Inflammatory macrophage treated with lipopolysaccharide for 4 hours (primary cell): ENCODE measurements at regions not wholly inside any gene's neighbourhood (a gene's known extent, or its start where the extent isn't known, plus 50 kb on each side); places are given as distances from the start of the nearest gene placed in this dataset.
"Not testable (repeated sequence)": the region's sequence is repeated elsewhere in the genome, so short reads cannot be mapped to it uniquely, and the experiment has no call there.

ENCODE experiments used
- DNase-seq: peaks from one replicate; pipeline ENCODE4 v3.0.0-alpha.2; 2020

DNA sequence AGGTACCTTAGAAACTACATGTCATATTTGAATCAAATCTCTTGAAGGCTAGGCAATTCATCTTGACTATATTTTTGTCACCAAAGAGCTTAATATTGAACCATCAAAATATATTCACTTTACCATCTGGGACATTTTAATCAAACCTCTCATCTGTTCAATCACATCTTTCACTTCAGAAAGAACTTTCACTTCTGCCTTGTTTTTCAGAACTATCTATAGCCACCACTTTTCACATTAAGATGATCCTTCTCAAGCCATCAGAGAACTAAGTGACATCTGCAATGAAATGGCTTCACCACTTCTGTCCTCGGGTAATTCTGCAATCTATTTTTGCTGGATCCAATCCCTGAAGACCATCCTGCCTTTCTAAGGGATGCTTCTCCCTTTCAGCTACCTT, 57.8 kb downstream of the OR2B2 start:
- no peak for DNase-seq

- DNase-seq = no peak
Measured at GRCh38 chr6:27851440-27851839, 60.8 kb downstream of the OR2B2 start.

DNA sequence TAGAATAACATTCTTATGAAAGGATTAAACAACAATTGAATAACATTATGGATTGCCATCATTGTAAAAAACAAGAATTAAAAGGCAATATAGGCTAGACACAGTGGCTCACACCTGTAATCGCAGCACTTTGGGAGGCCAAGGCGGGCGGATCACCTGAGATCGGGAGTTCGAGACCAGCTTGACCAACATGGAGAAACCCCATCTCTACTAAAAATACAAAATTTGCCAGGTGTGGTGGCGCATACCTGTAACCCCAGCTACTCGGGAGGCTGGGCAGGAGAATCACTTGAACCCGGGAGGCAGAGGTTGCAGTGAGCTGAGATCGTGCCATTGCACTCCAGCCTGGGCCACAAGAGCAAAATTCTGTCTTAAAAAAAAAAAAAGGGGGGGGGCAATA, 63.2 kb downstream of the OR2B2 start:
- not testable (repeated sequence) for DNase-seq

- DNase-seq = no peak
Measured at GRCh38 chr6:27847706-27848105, 64.5 kb downstream of the OR2B2 start.

GRCh38 chr6:27840572-27840971, 71.6 kb downstream of the OR2B2 start:
- no peak for DNase-seq

DNA sequence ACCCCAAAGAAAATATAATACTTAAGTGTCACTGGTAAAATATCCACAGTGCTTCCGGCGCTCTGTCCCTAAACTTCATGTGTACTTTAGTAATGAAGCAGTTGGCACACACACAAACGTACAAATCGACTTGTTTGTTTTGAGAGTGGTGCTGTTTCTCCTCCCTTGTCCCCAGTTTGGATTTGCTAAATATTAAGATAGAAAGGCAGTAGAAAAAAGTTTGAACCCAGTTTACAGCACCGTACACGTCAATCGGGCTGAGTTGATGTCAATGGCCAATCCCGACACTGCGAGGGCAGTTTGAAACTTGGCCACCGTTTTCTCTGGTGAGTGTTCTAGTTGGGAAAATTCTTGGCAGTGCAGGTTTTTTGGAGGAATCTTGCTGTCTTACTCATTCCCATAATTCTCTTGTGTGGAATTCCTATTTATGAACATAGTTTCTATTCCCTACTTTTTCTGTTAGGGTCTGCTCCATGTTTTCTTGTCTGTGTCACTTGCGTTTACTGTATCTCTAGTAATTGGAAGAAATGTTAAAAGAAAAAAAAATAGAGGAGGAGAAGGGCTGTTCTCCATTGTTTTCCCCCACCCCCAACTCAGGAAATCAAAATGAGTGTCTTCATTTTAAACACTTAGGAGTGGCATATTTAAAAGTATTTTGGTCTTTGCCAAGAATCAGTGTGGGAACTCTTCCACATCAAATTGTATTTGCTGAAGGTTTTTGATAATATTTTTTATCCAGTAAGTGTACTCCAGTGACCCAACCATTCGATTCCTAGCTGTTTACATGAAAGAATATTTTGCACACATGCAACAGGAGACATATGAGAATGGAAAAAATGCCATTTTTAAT, 72.3 kb downstream of the OR2B2 start:
- peak; percentile 30 for DNase-seq

DNA sequence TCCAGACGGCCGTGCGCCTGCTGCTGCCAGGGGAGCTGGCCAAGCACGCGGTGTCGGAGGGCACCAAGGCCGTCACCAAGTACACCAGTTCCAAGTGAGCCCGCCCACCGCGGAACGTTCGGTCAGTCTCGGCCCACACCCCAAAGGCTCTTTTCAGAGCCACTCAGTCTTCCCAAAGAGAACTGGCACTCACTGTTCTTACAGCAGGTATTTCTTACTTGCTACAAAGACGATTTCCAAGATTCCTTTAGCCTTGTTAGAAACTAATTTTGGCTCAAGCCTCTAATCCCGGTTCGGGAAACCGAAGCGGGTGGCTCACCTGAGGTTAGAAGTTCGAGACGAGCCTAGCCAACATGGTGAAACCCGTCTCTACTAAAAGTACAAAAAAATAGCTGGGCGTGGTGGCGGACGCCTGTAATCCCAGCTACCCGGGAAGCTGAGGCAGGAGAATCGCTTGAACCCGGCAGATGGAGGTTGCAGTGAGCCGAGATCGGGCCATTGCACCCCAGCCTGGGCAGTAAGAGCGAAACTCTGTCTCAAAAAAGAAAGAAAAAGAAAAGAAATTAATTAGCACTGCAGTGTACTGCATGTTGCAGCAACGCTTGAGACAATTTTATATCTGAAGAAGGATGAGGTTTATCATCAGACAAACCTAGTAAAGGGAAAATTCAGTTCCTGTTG, 73.1 kb downstream of the OR2B2 start:
- DNase-seq = peak; percentile 54

DNA sequence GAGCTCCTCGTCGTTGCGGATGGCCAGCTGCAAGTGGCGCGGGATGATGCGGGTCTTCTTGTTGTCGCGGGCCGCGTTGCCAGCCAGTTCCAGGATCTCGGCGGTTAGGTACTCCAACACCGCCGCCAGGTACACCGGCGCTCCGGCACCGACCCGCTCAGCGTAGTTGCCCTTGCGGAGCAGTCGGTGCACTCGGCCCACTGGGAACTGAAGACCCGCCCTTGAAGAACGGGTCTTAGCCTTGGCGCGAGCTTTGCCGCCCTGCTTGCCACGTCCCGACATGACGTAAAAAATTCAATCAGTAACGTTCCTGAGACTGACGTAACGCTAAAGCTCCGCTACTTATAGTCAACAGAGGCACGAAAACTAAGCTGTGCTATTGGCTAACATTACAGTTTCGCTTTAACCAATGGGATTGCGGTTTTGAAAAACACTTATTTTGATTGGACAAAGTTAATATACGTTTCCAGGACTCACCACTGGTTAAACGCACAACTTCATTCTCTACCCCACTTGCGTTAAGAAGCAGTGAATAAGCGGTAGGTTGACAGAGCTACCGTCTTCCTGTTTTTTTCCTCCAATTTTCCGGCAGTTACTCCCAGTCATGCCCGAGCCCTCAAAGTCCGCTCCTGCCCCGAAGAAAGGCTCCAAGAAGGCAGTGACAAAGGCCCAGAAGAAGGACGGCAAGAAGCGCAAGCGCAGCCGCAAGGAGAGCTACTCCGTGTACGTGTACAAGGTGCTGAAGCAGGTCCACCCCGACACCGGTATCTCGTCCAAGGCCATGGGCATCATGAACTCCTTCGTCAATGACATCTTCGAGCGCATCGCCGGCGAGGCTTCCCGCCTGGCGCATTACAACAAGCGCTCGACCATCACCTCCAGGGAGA, 73.9 kb downstream of the OR2B2 start:
- DNase-seq = peak; percentile 99

- peak; percentile 25 for DNase-seq
Measured at GRCh38 chr6:27837625-27838057, 74.6 kb downstream of the OR2B2 start.

- DNase-seq = peak; percentile 77
Measured at GRCh38 chr6:27836783-27837624, 75.2 kb downstream of the OR2B2 start.

DNA sequence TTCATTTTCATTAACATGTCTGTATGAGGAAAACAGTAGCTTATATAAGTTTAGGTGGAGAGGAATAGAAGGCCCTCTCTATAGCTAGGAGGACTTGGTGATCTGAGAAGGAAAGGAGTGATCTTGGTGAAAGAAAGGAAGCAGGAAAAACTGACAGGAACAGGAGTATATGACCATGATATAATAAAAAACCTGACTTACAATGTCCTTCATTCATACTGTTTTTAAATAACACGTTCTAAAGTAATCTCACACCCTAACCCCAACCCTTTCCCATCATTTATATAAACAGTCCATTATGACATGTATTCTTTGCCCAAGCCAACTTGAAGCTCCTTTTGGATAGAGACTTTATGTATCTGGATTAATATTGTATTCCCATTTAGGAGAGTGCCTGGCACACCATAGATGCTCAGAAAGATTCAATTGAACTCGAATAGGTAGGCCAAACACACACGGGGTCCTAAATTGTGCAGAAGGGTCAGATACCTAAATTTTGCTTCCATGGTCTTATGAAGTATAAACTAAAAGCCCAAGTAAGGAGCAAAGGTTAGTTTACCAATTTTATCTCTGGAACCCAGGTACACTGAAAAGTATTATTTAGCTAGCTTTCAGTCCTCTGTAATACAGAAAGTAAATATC, 75.9 kb downstream of the OR2B2 start:
- DNase-seq = no peak

GRCh38 chr6:27834879-27835549, 77.2 kb downstream of the OR2B2 start:
- no peak for DNase-seq

GRCh38 chr6:27834384-27834783, 77.8 kb downstream of the OR2B2 start:
- DNase-seq = no peak

DNA sequence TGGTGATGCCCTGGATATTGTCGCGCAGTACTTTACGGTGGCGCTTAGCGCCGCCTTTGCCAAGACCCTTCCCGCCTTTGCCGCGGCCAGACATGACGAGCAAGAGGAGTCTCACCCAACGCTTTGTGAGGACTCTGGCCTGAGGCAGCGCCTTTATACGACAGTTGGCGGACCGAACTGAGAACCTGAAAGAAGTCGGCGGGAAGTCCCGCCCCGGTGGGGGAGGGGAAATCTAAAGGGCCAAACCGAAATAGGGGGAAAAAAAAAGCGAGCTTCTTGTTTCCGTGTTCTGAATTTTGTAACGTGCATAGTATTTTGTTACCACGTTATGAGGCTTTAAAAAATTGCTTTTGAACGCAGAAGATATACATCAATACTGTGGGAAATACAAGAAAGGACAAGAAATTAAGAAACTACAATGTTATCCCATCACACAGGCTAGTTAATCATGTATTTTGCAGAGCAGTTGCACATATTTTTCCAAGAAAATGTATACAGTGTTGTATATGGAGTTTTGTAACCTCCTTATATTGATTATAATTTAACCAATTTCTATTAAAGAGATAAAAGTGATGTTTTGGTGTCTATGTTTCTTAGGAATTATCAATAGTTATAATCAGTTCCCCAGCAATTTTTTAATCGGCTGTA, 80.6 kb downstream of the OR2B2 start:
- peak; percentile 43 for DNase-seq

DNA sequence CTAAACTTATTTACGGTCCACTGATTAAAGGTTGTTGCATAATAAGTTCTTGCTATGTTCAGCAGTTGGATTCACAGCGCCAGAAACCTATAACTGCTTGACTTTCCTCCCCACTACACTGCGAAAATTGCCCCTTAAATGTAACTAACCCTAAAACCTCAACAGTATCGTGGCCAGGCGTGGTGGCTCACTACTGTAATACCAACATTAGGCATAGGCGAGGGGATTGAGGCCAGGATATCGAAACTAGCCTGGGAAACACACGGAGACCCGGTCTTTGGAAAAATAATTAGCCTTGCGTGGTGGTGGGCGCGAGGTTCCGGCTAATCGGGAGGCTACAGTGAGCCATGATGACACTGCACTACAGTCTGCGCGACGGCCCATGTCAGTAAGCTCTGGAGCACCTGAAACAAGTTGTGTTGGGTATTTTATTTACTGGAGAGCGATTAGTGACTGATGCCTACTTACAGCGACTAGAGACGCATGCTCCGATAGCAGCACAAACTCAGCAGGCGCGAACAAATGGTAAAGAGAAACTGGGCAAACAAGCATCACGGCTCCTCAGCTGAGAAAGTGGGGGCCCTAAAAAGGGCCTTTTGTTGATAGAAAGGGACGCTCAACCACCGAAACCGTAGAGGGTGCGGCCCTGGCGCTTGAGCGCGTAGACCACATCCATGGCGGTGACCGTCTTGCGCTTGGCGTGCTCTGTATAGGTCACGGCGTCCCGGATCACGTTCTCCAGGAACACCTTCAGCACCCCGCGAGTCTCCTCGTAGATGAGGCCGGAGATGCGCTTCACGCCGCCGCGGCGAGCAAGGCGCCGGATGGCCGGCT, 81.4 kb downstream of the OR2B2 start:
- DNase-seq = not testable (repeated sequence)

DNA sequence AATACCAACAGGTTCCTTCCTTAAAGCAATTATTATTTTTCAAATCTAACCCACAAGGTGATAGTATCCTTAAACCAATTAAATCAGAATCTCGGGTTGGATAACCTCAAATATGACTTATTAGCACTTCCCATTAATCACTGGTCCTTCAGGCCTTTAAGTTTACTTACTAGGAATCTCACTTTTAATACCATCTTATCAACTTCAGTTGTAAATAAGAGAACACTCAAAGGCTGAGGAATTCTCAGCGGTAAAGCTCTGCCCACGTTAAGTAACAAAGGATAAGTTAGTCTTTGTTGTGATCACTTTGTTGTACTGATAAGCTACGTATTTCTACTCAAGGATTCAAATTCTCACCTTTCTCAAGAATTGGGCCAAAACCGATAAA, 82.0 kb downstream of the OR2B2 start:
- DNase-seq = no peak

- DNase-seq = no peak
Measured at GRCh38 chr6:27829453-27830211, 82.6 kb downstream of the OR2B2 start.

DNA sequence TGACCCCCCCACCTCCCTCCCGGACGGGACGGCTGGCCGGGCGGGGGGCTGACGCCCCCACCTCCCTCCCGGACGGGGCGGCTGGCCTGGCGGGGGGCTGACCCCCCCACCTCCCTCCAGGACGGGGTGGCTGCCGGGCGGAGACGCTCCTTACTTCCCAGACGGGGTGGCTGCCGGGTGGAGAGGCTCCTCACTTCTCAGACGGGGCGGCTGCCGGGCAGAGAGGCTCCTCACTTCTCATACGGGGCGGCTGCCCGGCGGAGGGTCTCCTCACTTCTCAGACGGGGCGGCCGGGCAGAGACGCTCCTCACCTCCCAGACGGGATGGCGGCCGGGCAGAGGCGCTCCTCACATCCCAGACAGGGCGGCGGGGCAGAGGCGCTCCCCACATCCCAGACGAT, 84.7 kb downstream of the OR2B2 start:
- not testable (repeated sequence) for DNase-seq

- not testable (repeated sequence) for DNase-seq
Measured at GRCh38 chr6:27826612-27826985, 85.6 kb downstream of the OR2B2 start.
